ENCODE measurements at regions not wholly inside any gene's neighbourhood (a gene's known extent, or its start where the extent isn't known, plus 50 kb on each side); places are given as distances from the start of the nearest gene placed in this dataset.

GRCh38 chr14:53883739-53884138 lies 72.9 kb downstream of the BMP4 start:
- Histone ChIP-seq H4K91ac (replicated peaks; ENCODE audit: insufficient read length, low read length) (no peak overlapping the region), H4K8ac (ENCODE audit: extremely low read depth, insufficient read depth, low read length) (no peak overlapping the region), H2BK5ac (ENCODE audit: low read depth, low read length) (no peak overlapping the region), H3K4me1 (replicated peaks in 1 of 4; ENCODE audit: control insufficient read depth in 3 of 4, insufficient read depth in 4 of 4, low read length in 3 of 4) (no peaks in the 10 kb centered on the region), H3K79me1 (ENCODE audit: low read depth, low read length) (no peaks in the 10 kb centered on the region), H3K23ac (ENCODE audit: insufficient read length) (no peak overlapping the region), H2BK12ac (ENCODE audit: low read depth, low read length) (no peak overlapping the region), H2BK15ac (ENCODE audit: low read length) (no peak overlapping the region), H3K9me3 (ENCODE audit: insufficient read depth in 2 of 2, low read depth in 1 of 2, low read length in 1 of 2) (no peaks in the 10 kb centered on the region), H3K23me2 (ENCODE audit: low read depth, low read length) (no peaks in the 10 kb centered on the region), H2AK5ac (ENCODE audit: low read depth, low read length) (no peak overlapping the region), H3K14ac (ENCODE audit: insufficient read length) (no peak overlapping the region), H2BK20ac (ENCODE audit: low read length) (no peak overlapping the region), H3K4ac (replicated peaks; ENCODE audit: insufficient read length, low read depth, low read length) (no peak overlapping the region), H4K5ac (ENCODE audit: insufficient read length, low read depth, low read length) (no peak overlapping the region), H4K20me1 (replicated peaks in 1 of 2; ENCODE audit: control insufficient read depth in 1 of 2, insufficient read depth in 2 of 2, low read length in 2 of 2) (no peaks in the 10 kb centered on the region), H3K27ac (ENCODE audit: low read depth, low read length) (no peak overlapping the region), H3K79me2 (ENCODE audit: control insufficient read depth in 1 of 2, insufficient read depth in 2 of 2, low read length in 2 of 2) (no peaks in the 10 kb centered on the region), H3K56ac (replicated peaks; ENCODE audit: insufficient read length, low read depth, low read length) (no peak overlapping the region), H3K9ac (replicated peaks in 1 of 4; ENCODE audit: extremely low read depth in 1 of 4, low read depth in 3 of 4, low read length in 3 of 4) (no peak overlapping the region), H3K36me3 (ENCODE audit: control insufficient read depth in 2 of 4, insufficient read depth in 4 of 4, low read length in 3 of 4) (no peaks in the 10 kb centered on the region), H3K18ac (ENCODE audit: extremely low read depth, low read length) (no peak overlapping the region), H3K27me3 (replicated peaks in 1 of 4; ENCODE audit: control insufficient read depth in 3 of 4, extremely low read depth in 1 of 4, insufficient read depth in 3 of 4, low read length in 3 of 4) (no peaks in the 10 kb centered on the region), H2BK120ac (replicated peaks; ENCODE audit: low read depth, low read length) (no peak overlapping the region), H3K4me2 (ENCODE audit: insufficient read depth in 1 of 2, low read depth in 2 of 2, low read length in 2 of 2) (no peak overlapping the region), H2AFZ (ENCODE audit: low read length) (no peak overlapping the region), H3K4me3 (ENCODE audit: extremely low read depth in 1 of 4, insufficient read depth in 2 of 4, low read depth in 3 of 4, low read length in 4 of 4) (no peak overlapping the region)
- no peak for TF ChIP-seq ATF3 (IDR thresholded peaks at IDR 0.05; ENCODE audit: insufficient read depth, low read depth, low read length)
- TF ChIP-seq ASH2L (IDR thresholded peaks at IDR 0.05; ENCODE audit: low read length): no peak
- no peak for TF ChIP-seq CHD2 (IDR thresholded peaks at IDR 0.05; ENCODE audit: low read length)
- no peak for TF ChIP-seq TCF12 (IDR thresholded peaks at IDR 0.05; ENCODE audit: low read depth, low read length)
- no peak for TF ChIP-seq USF2 (IDR thresholded peaks at IDR 0.05; ENCODE audit: low read length)
- TF ChIP-seq SAP30 (IDR thresholded peaks at IDR 0.05; ENCODE audit: insufficient read depth, insufficient replicate concordance, low read length): no peak
- no peak for TF ChIP-seq HDAC6 (IDR thresholded peaks at IDR 0.05; ENCODE audit: low read depth, low read length)
- no peak for TF ChIP-seq ATF2 (IDR thresholded peaks at IDR 0.05; ENCODE audit: low read length)
- ChIA-PET POLR2A (ENCODE audit: partially characterized antibody) (no interaction called here), CTCF (ENCODE audit: partially characterized antibody) (interaction anchor here (0.6 to 1.0 kb wide), 2 partner anchors 29 to 225 kb away, joined by 3 to 4 read pairs; no protein-coding TSS in a partner anchor)
- DNase-seq (ENCODE audit: low read depth in 1 of 2, low spot score in 2 of 2) (no peak), FAIRE-seq (no peak)
- WGBS, 2 experiments (ENCODE audit: extremely low coverage in 1 of 2, insufficient coverage in 1 of 2, insufficient read length in 1 of 2, insufficient replicate concordance in 2 of 2, low coverage in 1 of 2, low lambda C conversion rate in 2 of 2, missing lambda C conversion rate in 1 of 2): 95% methylated on average over 4 of the region's 4 CpGs; no CpG with 5 or more reads in 1 of the 2 experiments

Data from H1 (cell line).